GM10266 (cell line): ENCODE measurements at regions not wholly inside any gene's neighbourhood (a gene's known extent, or its start where the extent isn't known, plus 50 kb on each side); places are given as distances from the start of the nearest gene placed in this dataset.

ENCODE experiments used
- DNase-seq: peaks from one replicate; pipeline ENCODE4 v3.0.0; 2012; ENCODE audit errors: extremely low spot score
- TF ChIP-seq, protein P1 (sequence below): IDR thresholded peaks from 2 replicates; pipeline ENCODE4 v1.5.1; 2012; ENCODE audit warnings: mild to moderate bottlenecking, low read depth; ENCODE audit not compliant: control insufficient read depth, insufficient read depth; ENCODE audit errors: missing control alignments

DNA sequence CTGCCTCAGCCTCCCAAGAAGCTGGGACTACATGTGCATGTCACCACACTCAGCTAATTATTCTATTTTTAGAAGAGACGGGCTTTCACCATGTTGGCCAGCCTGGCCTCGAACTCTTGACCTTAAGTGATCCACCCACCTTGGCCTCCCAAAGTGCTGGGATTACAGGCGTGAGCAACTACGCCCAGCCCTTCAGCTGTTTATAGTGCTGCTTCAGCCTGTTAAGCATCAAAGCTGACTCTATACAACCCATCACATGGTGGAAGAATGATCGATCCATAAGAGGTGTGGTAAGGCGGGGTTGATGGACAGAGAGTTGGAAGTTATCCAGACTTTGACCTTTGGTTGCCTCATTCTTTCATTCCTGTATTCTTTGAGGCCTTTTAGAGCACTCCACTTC lies 56.2 kb upstream of the RAPGEF2 start:
- no peak for DNase-seq
- TF ChIP-seq, protein P1, sequence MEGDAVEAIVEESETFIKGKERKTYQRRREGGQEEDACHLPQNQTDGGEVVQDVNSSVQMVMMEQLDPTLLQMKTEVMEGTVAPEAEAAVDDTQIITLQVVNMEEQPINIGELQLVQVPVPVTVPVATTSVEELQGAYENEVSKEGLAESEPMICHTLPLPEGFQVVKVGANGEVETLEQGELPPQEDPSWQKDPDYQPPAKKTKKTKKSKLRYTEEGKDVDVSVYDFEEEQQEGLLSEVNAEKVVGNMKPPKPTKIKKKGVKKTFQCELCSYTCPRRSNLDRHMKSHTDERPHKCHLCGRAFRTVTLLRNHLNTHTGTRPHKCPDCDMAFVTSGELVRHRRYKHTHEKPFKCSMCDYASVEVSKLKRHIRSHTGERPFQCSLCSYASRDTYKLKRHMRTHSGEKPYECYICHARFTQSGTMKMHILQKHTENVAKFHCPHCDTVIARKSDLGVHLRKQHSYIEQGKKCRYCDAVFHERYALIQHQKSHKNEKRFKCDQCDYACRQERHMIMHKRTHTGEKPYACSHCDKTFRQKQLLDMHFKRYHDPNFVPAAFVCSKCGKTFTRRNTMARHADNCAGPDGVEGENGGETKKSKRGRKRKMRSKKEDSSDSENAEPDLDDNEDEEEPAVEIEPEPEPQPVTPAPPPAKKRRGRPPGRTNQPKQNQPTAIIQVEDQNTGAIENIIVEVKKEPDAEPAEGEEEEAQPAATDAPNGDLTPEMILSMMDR: no peak

DNA sequence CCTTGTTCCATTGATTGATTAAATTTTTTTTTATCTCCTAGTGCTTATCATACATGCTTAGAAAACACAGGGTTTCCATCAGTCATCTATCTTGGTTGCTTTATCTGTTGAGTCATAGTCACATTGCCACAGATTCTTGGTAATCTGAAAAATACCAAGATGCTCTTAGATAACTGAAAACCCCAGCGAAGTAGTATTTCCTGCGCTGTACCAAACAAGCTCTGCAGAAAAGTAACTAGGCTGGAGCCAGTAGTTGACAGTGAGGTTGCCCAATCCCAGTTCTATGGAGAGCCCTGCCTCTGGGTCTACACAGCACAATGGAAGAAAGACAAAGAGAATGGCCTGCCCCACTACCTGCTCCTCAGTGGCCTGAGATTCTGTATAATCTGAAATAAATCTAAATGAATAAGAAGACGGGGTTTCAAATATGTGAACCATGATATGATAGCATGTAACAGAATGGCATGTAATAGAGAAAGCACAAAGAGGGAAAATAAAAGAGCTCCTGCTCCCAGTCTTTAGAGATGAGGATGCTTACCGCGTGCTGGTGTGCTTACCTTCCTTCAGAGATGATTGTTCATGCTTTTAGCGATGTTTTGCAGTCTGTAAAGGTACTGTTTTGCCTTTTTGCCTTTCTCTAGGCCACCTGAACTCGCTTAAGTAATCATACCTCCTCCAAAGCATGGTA lies 55.3 kb upstream of the RAPGEF2 start:
- TF ChIP-seq, protein P1: no peak
- DNase-seq: no peak

DNA sequence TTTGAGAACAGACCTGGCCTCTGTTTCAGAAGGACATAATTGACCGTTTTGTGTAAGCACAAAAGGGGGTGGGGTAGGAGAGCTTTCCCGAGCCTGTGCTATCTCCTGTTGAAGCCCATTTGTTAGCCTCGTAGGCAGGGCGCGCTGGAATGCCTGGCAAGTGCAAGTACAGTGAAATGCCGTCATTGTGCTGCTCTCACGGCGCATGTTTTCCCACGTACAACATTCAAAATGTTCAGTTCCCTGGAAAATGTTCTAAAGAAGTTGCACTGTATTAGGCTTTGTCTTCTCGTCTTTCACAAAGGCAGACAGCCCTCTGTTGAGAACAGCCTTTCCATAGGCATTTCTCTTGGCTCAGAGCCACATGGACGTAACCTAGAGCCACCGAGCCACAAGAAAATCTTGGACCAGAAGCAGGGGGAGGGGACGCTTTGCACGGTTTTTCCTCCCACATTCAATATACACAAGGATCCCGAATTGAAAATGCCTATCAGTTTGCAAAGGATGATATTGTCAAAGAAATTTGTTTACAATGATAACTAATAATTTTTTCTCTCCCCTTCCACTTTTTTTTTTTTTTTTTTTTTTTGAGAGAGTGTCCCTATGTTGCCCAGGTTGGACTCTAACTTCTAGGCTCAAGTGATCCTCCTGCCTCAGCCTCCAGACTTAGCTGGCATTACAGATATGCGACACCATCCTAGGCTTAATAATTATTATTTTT lies 54.6 kb upstream of the RAPGEF2 start:
- TF ChIP-seq, protein P1: no peak
- DNase-seq: no peak

DNA sequence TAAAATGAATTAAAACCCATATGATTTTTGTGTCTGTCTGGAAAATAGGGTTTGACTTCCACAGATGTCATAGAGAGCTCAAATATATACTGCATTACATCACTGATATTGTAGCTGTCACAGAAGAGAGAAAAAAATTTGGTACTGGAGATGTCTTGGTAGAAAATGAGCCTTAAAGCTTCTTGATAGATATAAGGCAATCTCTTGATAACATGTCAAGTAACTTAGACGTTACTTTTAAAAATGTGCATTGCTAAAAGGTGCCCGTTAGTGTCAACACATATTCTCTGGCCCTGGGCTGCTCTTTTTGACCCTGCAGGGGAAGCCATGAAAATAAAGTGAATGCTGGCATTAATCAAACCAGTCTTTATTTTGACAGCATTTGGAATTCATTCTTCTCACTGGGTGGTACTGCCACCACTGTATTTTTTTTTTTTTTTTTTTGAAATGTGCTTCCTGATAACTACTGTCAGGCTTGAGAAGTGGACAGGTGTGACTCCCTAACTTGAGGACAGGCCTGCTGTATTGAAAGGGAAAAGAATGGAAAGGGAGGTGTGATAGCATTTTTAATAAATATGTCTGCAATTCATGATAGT lies 53.0 kb upstream of the RAPGEF2 start:
- no peak for DNase-seq

DNA sequence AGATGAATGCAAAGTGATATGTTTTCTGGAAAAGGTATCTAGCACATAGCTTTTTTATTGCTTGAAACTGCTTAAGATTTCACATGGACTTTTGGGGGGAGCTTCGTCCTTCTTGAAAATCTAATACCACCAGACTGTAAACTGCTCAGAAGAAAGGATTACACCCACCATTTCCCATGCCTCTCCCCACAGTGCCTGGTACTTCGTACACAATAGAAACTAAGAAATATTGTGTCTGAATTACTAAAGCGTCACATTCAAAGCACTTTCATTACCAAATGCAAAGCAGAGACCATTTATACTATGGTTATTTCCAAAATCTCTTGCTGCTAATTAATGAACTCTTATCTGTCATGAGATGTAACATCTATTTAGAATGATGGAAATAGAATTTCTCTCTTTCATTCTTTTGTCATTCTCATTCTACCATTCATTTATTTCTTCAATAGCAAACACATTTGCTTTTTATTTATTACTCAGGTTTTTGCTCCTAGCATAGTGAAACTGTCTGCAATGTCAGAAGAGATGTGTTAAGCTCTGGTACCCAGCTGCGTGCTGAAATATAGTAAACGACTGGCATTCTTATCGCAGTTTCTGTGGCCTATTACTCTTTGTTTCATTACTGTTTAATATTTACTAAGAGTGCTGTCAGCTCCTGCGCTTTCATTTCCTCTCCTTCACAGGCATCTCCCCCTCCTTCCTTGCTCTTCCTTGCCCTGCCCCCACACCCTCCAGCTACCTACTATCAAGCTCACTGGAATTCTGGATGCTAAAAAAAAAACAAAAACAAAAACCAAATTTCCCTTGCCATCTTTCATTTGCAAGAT lies 51.4 kb upstream of the RAPGEF2 start:
- peak; percentile 38 for DNase-seq
- TF ChIP-seq, protein P1: no peak

More for the DNA sequence above, 53.0 kb upstream of the RAPGEF2 start:
- TF ChIP-seq, protein P1: no peak

DNA sequence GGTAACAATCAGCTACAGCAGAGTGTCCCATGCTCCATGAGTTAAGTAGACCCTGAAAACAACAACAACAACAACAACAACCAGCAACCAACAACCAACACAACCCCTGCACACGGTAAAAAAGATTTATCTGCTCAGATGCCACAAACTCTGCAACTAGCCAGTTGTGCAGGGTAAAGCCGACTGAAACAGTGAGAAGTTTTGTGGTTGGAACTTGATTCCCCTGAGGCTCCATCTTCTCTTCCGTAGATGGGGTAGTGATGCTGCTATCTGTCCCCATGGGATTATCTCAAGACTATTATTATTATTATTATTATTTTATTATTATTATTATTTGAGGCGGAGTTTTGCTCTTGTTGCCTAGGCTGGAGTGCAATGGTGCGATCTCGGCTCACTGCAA lies 50.6 kb upstream of the RAPGEF2 start:
- TF ChIP-seq, protein P1: no peak
- DNase-seq: peak; percentile 24
